GM18502 (cell line): ENCODE measurements at regions not wholly inside any gene's neighbourhood (a gene's known extent, or its start where the extent isn't known, plus 50 kb on each side); places are given as distances from the start of the nearest gene placed in this dataset.

Source experiments
- ATAC-seq: cut with Tn5 transposase; IDR thresholded peaks from one replicate; pipeline ENCODE4 v1.9.1; 2021; ENCODE audit warnings: mild to moderate bottlenecking; ENCODE audit not compliant: unreplicated experiment, poor library complexity

DNA sequence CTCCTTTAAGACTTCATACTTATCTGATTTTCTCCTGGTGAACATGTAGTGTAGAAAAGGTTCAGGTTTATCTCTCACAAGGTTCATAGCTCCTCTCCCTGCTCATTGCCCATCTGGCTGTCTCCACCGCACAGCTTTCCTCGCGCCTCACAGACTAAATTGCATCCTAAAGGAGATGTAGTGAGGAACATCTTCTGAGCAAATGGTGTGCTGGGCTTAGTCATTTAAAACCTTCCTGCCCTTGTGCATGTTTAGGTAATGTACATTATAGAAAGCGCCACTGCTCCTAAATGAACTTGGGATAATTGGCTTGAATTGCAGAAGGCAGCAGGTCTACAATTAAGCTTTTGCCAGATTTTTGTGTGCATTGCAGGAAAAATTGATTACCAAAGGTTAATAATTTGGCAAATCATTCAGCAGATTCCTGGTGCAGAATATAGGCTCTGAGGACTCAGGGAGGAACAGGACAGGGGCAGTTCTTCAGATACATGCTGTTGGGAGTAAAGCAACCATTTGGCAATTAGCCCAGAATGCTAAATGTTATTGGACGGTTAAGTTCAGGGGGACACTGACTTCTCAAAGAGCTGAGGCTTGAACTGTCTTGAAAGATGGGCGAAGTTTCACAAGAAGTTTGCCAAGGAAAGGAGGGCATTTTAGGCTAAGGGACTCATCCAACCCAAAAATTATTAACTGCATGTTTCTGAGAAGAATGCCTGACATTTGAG lies 108.4 kb upstream of the CLDN10 start:
- no peak for ATAC-seq

DNA sequence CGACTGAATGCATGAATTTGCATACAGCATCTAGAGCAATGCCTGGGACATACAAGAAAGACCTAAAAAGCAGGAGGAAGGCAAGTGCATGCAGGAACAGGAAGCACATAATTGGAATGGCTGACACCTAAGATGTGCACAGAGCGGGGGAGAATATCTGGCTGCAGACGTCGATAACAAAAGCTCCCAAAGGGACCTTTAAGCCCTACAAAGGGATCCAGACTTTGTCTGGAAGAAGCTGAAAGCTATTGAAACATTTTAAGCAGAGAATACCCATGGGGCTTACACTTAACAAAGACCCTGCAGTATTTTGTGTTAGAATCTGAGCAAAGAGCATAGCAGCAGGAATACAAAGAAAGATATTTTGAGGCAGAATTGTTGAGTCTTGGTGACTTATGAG lies 107.4 kb upstream of the CLDN10 start:
- no peak for ATAC-seq

DNA sequence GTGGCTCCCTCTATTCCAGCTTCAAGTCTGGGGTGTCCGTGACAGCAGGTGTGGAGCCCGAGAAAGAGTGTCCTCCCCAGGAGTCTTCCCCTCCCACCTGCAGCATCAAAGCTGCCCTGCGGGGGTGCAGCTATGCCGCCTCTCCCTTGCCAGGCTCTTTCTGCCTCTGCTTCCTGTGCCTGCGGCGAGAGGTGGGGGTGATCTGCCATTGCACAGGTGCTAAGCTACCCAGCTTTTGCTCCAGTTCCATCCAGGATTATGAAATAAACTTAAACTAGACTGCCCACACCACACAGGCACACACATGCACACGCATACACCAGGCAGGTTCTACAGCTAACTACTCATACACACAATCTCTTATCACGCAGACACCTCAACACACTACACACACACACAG lies 104.7 kb upstream of the CLDN10 start:
- no peak for ATAC-seq

DNA sequence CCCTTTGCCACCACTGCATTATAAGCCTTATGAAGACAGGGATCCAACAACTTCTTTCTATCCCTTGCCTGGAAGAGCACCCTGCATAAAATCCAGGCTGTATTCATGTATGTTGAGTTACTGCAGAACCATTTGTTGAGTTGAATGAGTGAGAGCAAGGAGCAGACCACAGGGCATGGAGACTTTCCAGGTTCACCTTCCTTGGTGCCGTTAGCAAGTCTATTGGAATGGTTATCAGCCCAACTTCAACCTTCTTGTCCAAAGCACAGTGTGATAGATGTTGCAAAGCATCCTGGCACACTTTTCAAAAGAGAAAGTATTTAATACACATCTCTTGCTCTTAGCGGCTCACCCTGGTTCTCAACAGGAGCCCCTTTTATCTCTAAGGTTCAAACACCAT lies 100.9 kb upstream of the CLDN10 start:
- ATAC-seq = no peak

DNA sequence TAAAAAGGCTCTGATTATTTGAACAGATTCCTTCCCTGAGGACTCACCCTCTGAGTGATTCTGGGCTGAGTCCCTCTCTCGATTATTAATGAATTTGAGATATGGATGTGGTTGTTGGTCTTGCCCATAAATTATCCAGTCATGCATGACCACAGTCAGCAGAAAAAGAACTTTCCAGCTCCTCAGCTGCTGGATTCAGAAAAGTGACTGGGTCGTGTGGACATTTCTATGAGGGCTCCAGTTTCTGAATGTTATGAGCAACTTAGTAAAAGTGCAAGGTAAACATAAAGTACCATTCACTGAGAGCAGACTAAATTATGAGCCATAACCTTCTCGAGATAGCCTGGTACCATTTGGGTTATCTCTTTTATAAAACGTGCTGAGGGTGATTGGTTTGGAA lies 100.1 kb upstream of the CLDN10 start:
- ATAC-seq = no peak

DNA sequence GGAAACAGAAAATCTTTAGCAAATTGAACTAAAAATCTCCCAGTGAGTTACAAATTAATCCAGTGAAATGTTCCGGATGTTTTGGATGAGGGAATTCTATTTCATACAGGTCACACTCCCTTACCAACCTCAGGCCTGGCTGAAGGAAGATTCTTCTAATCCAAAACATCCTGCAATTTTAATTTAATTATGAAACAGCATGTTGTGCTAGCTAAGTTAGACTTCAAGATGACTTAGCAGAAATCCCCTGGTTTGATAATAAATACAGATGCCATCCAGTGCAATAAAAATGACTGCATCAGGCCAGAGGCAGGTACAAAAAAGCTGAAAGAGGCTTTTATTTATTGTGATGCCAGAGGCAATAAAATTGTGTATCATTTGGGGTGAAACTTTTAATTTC lies 96.7 kb upstream of the CLDN10 start:
- no peak for ATAC-seq

DNA sequence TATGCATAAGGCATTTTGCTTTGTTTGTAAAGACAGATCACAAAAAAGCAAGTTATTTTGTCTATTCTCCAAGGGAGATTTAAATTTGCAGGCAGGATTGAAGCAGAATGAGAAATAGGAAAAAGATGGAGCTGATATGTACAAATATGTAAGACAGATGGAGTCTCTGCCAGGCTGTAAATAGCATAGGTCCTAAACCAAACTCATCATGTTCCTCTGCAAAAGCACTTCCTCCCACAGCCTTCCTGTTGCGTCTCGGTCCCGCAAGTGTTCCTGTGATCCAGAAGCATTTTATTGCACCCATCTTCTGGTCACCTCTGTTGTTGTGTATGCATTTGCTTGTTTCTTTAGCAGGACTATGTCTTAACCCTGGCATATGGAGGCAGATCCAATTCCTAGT lies 95.7 kb upstream of the CLDN10 start:
- ATAC-seq = peak; percentile 7

DNA sequence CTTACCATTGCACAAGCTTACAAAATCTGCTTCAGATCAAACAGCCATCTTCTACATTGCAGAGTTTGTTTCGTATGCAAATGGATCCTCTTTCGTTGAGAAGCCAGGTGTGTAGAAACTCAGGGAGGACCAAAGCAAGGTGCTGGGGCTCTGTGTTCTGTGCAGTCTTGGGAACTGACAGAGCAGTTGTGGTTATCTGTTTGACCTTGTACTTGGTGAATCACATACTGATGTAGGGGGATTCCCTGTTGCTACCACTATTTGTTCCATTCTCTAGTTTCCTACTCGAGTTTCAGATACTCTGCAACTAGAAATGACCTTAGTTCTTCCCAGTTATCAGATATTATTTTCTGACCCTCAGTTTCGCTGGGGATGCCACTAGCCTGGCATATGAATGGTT lies 95.2 kb upstream of the CLDN10 start:
- ATAC-seq = peak; percentile 100

DNA sequence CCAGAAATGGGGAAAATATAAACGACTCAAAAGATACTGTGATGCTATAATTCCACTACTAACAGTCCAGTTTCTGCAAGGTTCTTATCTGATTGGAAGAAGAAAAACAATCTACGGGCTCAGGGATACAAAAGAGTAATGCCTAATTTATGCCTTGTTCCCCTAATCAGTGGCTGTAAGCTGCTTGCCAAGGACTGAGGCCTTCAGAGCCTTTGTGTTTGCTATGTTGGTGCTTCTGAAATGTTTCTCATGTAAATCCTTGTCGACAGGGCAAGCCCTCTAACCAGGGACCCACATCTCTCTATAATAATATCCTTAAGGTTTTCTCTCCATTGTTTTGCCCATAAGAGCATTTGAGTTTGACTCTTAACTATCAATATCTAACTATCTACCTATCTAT lies 89.7 kb upstream of the CLDN10 start:
- no peak for ATAC-seq

DNA sequence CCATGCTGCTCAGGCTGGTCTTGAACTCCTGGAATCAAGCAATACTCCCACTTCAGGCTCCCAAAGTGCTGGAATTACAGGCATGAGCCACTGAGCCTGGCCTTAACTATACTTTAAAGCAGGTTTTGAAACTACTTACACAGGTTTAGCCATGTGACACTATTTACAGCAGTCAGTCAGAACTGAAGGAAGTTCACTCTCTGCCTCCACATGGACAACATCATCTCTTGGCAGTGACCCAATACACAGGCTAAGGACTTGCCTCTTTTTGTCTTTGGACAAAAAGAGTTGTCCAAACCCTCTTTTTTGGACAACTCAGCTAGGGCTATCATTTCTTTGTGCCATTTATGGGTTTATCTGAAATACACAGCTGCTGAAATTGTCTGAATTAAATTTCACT lies 89.0 kb upstream of the CLDN10 start:
- peak; percentile 45 for ATAC-seq

DNA sequence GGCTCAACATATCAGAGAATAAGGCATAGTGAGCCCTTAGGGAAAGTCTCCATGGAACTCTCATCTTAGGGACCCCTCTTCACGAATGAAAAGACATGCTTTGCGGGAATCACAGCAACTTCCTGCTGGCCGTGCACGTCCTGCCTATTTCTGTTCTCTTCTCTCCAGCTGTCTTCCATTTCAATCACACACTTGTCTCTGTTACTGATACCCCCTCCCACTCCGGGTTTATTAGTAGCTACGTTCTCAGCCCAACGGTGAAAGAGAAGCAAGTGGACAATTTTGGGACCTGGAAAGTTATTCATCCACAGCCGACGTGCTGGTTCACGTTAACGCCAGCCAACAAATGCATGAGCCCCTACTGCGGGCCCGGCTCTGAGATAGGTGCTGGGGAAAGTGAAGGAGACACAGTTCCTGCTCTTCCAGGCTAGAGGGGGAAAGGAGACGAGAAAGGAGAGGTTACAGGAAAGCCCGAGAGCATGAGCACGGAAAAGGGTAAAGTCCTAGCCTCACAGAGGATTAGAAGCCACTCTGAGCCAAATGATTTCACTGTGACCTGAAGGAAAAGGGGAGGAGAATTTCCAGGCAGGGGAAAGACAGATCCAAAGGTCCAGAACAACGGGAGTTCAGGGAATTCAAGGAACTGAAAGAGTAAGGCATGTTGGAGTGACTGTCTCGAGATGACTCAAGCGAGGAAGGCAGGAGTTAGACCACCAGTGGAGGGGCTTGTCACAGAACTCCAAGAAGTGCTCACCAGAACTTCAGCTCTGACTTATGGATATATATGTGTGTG lies 81.8 kb upstream of the CLDN10 start:
- ATAC-seq = no peak

- peak; percentile 72 for ATAC-seq
Observed at GRCh38 chr13:95471960-95472359, 80.6 kb upstream of the CLDN10 start.

DNA sequence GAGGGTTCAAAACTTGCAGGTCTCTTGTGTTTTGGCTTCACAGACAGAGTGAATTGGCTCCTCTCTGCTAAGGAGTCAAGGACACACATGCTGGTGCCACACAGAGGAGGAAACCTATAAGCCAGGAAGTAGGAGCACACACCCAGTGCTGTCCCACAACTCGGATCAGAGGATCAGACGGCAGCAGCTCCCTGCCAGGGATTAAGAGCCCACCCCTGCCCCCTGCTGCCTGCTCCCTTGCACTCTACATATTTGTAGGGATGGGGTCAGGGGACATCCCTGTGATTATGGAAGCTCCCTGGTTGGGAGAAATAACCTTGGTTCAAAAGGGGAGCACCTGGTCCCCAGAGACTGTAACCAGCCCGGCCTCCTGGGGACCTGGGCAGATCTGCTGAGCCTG lies 77.5 kb upstream of the CLDN10 start:
- ATAC-seq = no peak

DNA sequence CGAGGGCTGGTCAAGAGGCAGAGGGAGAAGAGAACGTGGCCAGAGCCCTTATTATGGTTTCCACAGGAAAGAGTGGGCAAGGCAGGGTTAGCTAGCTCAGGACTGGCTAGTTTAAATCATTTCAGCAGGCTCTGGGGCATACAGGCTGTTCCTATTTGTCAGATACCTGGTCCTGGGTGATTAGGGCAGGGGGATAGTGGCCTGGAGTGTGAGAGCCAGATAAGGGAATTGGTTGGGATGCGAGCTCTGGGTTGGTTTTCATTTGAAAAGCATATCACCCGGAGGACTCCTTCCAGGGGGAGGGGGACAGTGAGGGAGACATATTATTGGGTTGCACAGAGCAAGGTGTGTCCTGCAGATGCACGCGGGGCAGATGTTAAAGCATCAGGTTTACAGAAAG lies 75.3 kb upstream of the CLDN10 start:
- ATAC-seq = no peak

DNA sequence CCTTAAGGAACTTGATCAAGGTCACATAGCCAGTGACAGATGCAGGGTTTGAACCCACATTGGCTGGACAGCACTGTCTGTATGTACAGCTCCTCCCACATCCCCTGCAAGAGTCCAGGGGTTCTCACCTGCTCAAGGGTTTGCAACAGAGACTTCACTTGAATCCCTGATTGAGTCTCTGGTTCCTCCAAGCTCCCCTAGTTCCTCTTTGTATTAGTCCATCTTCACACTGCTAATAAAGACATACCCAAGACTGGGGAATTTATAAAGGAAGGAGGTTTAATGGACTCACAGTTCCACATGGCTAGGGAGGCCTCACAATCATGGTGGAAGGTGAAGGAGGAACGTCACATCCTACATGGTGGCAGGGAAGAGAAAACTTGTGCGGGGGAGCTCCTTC lies 72.8 kb upstream of the CLDN10 start:
- peak; percentile 28 for ATAC-seq

GRCh38 chr13:95480131-95480545 lies 72.4 kb upstream of the CLDN10 start:
- ATAC-seq = peak; percentile 79

DNA sequence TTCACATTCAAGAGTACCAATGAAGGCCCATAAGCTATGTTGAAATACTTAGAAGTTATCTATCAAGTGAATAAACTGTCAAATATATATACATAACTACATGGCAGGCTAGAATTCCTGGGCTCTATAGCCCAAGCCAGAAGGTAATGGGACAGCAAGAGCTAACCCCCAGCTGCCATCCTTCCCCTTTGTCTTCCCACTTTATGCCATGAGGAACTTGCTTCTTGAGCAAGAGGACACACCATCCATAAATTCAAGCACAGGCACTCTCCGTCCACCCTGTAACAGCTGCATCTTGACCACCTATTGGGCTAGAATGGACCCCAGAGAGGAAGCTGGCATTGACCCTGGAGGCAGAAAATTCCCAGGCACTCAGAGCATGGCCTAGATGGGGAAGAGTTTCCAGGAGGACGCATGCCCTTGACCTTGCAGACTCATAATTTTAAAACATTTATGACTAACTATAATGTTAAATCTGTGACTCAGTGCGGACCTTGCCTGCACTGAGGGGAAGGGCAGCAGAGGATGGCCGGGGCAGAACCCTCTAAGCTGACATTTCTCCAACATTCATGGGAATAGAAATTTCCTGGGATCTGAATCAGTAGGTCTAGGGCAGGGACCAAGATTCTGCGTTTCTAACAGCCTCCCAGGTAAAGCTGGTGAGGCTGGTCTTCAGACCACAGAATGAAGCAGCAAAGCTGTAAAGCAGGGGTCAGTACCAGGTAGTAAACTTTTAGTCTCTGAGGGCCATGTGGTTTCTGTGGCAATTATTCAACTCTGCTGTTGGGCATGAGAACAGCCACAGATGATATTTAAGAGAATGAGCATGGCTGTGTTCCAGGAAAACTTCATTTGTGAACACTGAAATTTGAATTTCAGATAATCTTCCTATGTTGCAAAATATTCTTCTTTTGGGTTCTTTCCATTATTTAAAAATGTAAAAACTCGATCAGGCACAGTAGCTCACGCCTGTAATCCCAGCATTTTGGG lies 71.4 kb upstream of the CLDN10 start:
- no peak for ATAC-seq

DNA sequence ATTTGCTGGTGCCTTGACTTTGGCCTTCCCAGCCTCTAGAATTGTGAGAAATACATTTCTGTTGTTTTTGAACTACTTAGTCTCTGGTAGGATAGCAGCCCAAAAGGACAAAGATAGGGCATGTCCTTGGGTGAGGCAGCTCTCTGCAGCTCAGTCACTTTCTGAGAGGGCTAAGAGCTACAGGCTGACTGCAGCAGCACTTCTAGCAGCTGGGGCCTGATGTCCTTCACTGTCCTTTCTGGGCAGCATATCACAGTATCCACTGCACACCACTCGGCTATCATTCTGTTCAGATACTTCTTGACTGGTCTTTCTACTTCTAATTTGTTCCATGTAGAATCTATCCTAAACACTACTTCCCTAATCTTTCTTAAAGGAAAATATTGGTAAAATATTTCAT lies 68.5 kb upstream of the CLDN10 start:
- no peak for ATAC-seq

DNA sequence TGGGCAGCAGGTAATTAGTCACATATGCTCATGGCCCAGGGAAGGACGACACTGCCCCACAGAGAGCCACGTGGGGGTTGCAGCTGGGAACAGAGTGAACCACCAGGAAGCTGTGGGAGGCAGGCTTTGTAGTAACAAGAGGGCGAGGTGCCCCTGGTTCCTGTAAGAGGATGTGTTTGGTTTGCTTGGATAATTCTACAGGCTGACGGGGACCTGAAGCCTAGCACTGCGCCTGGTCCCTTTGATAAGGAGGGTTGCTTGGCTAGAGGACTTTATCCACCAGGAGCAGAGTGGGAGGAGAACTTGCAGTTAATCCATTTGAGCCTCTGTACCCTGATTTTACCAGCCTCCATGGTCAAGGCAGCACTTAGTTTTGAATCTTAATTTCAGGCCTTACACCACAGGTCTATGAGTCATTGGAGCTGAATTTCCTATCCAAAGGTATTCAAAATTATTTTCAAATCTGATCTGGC lies 67.4 kb upstream of the CLDN10 start:
- ATAC-seq = no peak

DNA sequence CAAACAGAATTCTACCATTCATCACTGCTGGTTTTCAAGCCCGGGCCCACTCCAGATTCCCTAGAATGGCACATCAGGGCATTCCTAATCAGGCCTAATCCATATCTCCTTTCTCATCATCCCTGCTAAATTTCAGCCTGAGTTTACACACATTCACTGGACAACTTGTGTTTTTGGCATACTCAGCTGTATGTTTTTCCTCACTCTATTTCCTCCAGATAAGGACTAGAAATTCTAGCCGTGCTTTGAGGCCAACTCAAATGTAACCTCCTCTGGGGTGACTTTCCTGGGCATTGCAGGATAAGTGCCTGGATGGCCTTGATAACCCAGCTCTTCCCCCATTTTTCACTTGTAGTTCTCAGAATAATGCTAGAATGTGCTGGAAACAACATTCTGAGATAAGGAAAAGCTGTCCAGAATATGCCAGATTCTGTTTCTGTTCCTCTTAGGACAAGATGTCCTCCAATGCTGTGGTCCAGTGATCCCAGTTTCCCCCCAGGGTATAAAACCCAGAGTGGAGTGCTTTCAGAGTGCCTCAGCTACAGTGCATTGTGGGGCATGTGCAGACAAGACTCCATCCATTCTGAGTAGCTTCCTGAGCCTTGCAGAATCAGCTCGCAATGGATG lies 66.9 kb upstream of the CLDN10 start:
- no peak for ATAC-seq
